ENCODE measurements at regions not wholly inside any gene's neighbourhood (a gene's known extent, or its start where the extent isn't known, plus 50 kb on each side); places are given as distances from the start of the nearest gene placed in this dataset.
A peak's percentile ranks its signal among the peaks of the same experiment; 100 is the strongest.

GRCh38 chr2:71934320-71934593 lies 213.4 kb downstream of the CYP26B1 start:
- no peak for TF ChIP-seq EZH2phosphoT487 (IDR thresholded peaks at IDR 0.05)
- TF ChIP-seq, protein P1, sequence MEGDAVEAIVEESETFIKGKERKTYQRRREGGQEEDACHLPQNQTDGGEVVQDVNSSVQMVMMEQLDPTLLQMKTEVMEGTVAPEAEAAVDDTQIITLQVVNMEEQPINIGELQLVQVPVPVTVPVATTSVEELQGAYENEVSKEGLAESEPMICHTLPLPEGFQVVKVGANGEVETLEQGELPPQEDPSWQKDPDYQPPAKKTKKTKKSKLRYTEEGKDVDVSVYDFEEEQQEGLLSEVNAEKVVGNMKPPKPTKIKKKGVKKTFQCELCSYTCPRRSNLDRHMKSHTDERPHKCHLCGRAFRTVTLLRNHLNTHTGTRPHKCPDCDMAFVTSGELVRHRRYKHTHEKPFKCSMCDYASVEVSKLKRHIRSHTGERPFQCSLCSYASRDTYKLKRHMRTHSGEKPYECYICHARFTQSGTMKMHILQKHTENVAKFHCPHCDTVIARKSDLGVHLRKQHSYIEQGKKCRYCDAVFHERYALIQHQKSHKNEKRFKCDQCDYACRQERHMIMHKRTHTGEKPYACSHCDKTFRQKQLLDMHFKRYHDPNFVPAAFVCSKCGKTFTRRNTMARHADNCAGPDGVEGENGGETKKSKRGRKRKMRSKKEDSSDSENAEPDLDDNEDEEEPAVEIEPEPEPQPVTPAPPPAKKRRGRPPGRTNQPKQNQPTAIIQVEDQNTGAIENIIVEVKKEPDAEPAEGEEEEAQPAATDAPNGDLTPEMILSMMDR (IDR thresholded peaks at IDR 0.05) = no peak
- no peak for TF ChIP-seq EZH2 (IDR thresholded peaks at IDR 0.05)
- Histone ChIP-seq H3K4me1 (no peaks in the 10 kb centered on the region), H3F3A (ENCODE audit: low read depth) (no peaks in the 10 kb centered on the region), H4K20me1 (ENCODE audit: low read depth) (no peaks in the 10 kb centered on the region), H3K4me3 (no peak overlapping the region), H3K27ac (no peak overlapping the region), H3K9me3 (ENCODE audit: low read depth) (no peaks in the 10 kb centered on the region), H3K79me2 (ENCODE audit: low read depth) (no peaks in the 10 kb centered on the region), H3K27me3 (no peaks in the 10 kb centered on the region), H3K36me3 (no peaks in the 10 kb centered on the region), H3K9ac (no peak overlapping the region), H2AFZ (replicated peaks) (no peak overlapping the region), H3K4me2 (no peak overlapping the region)
- no peaks in the 10 kb centered on the region for H3K36me3 Mint-ChIP-seq
- no peaks in the 10 kb centered on the region for H3K4me1 Mint-ChIP-seq
- no peak for DNase-seq (ENCODE audit: low spot score)
- H3K27me3 Mint-ChIP-seq (ENCODE audit: insufficient read depth, low read depth) = peaks cover 5% of the 10 kb centered on the region
- H3K27ac Mint-ChIP-seq = no peak overlapping the region
- H3K4me3 Mint-ChIP-seq = no peak overlapping the region
- no peaks in the 10 kb centered on the region for H3K9me3 Mint-ChIP-seq

- no peaks in the 10 kb centered on the region for H3F3A ChIP-seq (ENCODE audit: low read depth)
- no peak overlapping the region for H3K4me3 ChIP-seq
- H3K4me2 ChIP-seq = no peak overlapping the region
- H3K27me3 ChIP-seq = no peaks in the 10 kb centered on the region
- Mint-ChIP-seq H3K9me3 (no peaks in the 10 kb centered on the region), H3K4me1 (no peaks in the 10 kb centered on the region), H3K36me3 (no peaks in the 10 kb centered on the region), H3K27me3 (ENCODE audit: insufficient read depth, low read depth) (peaks cover 2% of the 10 kb centered on the region), H3K4me3 (peak overlapping the region; percentile 46), H3K27ac (no peak overlapping the region)
- no peaks in the 10 kb centered on the region for H3K4me1 ChIP-seq
- H4K20me1 ChIP-seq (ENCODE audit: low read depth) = no peaks in the 10 kb centered on the region
- no peak for TF ChIP-seq EZH2phosphoT487 (IDR thresholded peaks at IDR 0.05)
- TF ChIP-seq, protein P1 (IDR thresholded peaks at IDR 0.05) = peak; percentile 14
- no peak overlapping the region for H3K9ac ChIP-seq
- H2AFZ ChIP-seq (replicated peaks) = no peak overlapping the region
- no peaks in the 10 kb centered on the region for H3K9me3 ChIP-seq (ENCODE audit: low read depth)
- H3K27ac ChIP-seq = no peak overlapping the region
- no peaks in the 10 kb centered on the region for H3K36me3 ChIP-seq
- no peak for DNase-seq (ENCODE audit: low spot score)
- no peaks in the 10 kb centered on the region for H3K79me2 ChIP-seq (ENCODE audit: low read depth)
These were observed 214.0 kb downstream of the CYP26B1 start for GRCh38 chr2:71933467-71934319.

GRCh38 chr2:71932780-71933466 lies 214.7 kb downstream of the CYP26B1 start:
- H3K9me3 ChIP-seq (ENCODE audit: low read depth) = no peaks in the 10 kb centered on the region
- no peaks in the 10 kb centered on the region for H3K36me3 Mint-ChIP-seq
- H3K4me3 ChIP-seq = no peak overlapping the region
- H4K20me1 ChIP-seq (ENCODE audit: low read depth) = no peaks in the 10 kb centered on the region
- H3K27ac Mint-ChIP-seq = no peak overlapping the region
- H3K36me3 ChIP-seq = no peaks in the 10 kb centered on the region
- H3K4me2 ChIP-seq = no peak overlapping the region
- no peaks in the 10 kb centered on the region for H3K79me2 ChIP-seq (ENCODE audit: low read depth)
- H3K4me1 ChIP-seq = no peaks in the 10 kb centered on the region
- H2AFZ ChIP-seq (replicated peaks) = no peak overlapping the region
- no peak overlapping the region for H3K27ac ChIP-seq
- H3F3A ChIP-seq (ENCODE audit: low read depth) = no peaks in the 10 kb centered on the region
- no peak for DNase-seq (ENCODE audit: low spot score)
- peaks cover 2% of the 10 kb centered on the region for H3K27me3 Mint-ChIP-seq (ENCODE audit: insufficient read depth, low read depth)
- H3K9ac ChIP-seq = no peak overlapping the region
- H3K4me1 Mint-ChIP-seq = no peaks in the 10 kb centered on the region
- TF ChIP-seq, protein P1 (IDR thresholded peaks at IDR 0.05) = no peak
- TF ChIP-seq EZH2 (IDR thresholded peaks at IDR 0.05) = no peak
- no peak for TF ChIP-seq EZH2phosphoT487 (IDR thresholded peaks at IDR 0.05)
- H3K27me3 ChIP-seq = no peaks in the 10 kb centered on the region
- H3K9me3 Mint-ChIP-seq = no peaks in the 10 kb centered on the region
- H3K4me3 Mint-ChIP-seq = no peak overlapping the region

Measured in neural progenitor cell (in vitro differentiated cells).